GM19438 (cell line): ENCODE measurements at regions not wholly inside any gene's neighbourhood (a gene's known extent, or its start where the extent isn't known, plus 50 kb on each side); places are given as distances from the start of the nearest gene placed in this dataset.

Experiments used
- ATAC-seq: cut with Tn5 transposase; IDR thresholded peaks from one replicate; pipeline ENCODE4 v1.9.1; 2021; ENCODE audit warnings: low read depth; ENCODE audit not compliant: unreplicated experiment

GRCh38 chr3:124674336-124674735 lies 55.9 kb upstream of the UMPS start:
- ATAC-seq = no peak

GRCh38 chr3:124676236-124676635 lies 54.0 kb upstream of the UMPS start:
- no peak for ATAC-seq

- ATAC-seq = no peak
Observed at GRCh38 chr3:124679048-124679638, 51.1 kb upstream of the UMPS start.
